ENCODE measurements at regions not wholly inside any gene's neighbourhood (a gene's known extent, or its start where the extent isn't known, plus 50 kb on each side); places are given as distances from the start of the nearest gene placed in this dataset.

DNA sequence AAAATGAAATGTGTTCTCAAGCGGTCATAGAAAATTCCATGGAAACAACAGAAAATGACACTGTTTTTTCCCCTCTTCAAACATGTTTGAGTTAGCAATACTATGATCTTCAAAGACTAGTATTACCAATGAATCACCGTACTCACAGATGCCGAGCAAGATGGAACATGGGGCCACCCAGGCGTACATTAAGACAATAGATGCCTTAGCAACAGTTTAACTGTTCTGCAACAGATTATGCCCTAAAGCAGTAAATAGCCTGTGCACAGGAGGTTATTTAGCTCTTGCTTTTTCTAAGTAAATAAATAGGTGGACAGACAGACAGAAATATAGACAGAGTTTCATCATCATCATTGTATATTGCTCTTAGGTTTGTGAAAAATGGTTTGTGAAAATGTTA is 284.0 kb upstream of the DEFB112 start:
- no peak overlapping the region for H3K4me3 ChIP-seq (ENCODE audit: low read depth, low read length)
- TF ChIP-seq, protein P1, sequence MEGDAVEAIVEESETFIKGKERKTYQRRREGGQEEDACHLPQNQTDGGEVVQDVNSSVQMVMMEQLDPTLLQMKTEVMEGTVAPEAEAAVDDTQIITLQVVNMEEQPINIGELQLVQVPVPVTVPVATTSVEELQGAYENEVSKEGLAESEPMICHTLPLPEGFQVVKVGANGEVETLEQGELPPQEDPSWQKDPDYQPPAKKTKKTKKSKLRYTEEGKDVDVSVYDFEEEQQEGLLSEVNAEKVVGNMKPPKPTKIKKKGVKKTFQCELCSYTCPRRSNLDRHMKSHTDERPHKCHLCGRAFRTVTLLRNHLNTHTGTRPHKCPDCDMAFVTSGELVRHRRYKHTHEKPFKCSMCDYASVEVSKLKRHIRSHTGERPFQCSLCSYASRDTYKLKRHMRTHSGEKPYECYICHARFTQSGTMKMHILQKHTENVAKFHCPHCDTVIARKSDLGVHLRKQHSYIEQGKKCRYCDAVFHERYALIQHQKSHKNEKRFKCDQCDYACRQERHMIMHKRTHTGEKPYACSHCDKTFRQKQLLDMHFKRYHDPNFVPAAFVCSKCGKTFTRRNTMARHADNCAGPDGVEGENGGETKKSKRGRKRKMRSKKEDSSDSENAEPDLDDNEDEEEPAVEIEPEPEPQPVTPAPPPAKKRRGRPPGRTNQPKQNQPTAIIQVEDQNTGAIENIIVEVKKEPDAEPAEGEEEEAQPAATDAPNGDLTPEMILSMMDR (IDR thresholded peaks at IDR 0.05; ENCODE audit: insufficient read depth, low read depth, low read length, missing control alignments), result no peak
- DNase-seq (ENCODE audit: low read depth), result no peak

DNA sequence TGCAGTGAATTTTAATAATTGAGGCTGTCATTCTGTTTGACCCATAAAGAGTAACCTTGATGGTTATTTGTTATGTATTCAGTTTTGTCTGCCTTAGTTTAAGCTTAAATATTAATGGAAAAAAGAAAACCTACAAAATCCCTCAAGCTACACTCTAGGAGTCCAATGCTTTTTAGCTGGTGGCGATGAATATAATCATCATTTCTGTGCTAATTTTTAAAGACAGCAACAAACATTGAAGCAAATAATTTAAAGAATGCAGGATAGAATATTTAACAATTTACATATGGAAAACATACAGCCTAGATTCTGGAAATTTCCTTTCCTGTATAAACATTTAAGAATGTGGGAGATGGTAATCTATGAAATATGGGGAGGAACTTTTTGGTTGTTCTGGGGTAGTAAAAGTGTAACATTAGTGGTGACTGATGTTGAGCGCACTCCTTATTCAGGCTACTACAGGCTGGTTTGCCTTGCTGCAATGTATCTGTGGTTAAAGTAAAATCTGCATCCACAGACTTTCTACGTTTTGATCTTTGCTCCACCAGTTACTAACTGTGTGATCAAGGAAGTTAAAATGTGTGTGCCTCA is 287.9 kb upstream of the DEFB112 start:
- TF ChIP-seq, protein P1 (IDR thresholded peaks at IDR 0.05; ENCODE audit: insufficient read depth, low read depth, low read length, missing control alignments), result no peak
- DNase-seq (ENCODE audit: low read depth), result no peak
- H3K4me3 ChIP-seq (ENCODE audit: low read depth, low read length), result no peak overlapping the region

DNA sequence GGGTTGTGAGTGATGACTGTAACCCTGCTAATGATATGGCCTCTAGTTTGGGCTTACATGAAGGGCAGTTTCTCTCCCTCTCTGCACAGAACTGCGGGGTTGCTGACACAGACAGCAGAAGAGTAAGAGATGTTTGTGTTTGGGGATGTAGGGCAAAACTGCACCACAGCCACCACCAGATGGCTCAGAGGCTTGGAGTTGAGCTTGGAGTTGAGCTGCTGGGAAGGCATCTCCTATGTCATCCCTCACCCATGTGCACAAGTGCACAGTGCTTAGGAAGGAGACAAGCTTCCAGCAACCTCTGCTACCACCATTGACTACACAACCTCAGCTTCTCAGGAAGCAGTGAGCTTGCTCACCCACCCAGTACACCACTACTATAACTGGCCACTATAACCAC is 303.9 kb upstream of the DEFB112 start:
- DNase-seq (ENCODE audit: low read depth), result no peak
- TF ChIP-seq, protein P1 (IDR thresholded peaks at IDR 0.05; ENCODE audit: insufficient read depth, low read depth, low read length, missing control alignments), result no peak
- H3K4me3 ChIP-seq (ENCODE audit: low read depth, low read length), result no peak overlapping the region

DNA sequence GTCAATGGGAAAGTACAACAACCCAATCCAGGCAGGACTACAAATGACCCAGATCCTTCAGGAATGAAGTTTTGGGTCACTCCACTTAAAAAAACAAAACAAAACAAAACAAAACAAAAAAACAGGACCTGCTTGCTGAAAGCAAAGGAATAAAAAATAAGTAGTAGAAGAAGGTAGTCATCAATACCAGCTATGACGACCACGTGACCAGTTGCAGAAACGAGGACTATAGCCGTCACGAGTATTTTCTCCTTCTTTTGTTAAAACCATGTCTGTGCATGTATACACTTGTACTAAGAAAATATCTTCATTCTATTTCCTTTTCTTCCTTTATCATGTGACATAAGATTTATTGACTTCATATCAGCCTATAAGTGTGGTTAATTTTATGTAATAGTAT is 308.4 kb upstream of the DEFB112 start:
- H3K4me3 ChIP-seq (ENCODE audit: low read depth, low read length), result no peak overlapping the region
- no peak for DNase-seq (ENCODE audit: low read depth)
- TF ChIP-seq, protein P1 (IDR thresholded peaks at IDR 0.05; ENCODE audit: insufficient read depth, low read depth, low read length, missing control alignments), result no peak

DNA sequence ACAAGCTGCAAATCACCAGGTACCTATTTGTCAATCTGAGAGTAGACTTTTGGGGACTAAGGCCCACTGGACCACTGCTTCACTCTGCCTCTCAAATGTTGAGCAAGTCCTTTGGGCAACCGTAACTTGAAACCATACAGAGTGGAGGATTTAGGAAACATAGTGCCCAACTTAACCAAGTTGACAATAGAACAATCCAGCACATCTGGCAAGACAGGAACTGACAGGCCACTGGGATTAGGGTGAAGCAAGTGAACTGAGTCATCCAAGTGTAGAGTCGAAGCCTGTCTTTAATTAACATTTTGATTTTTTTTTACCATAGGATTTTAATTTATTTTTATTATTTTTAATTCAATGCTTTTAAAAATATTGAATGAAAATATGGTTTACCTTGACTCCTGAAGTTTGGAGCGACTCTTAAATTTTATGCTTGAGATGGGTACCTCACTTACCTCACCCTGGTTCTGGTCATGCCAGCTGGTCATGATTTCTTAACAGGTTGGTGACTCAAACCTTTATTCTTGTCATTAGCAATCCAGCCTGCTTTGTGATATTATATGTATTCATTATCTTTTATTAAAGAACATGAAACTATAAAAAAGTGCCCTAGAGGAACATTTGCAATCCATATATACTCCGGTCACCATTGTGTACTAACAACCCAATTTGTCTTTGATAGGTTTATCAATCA is 312.1 kb upstream of the DEFB112 start:
- DNase-seq (ENCODE audit: low read depth), result no peak
- TF ChIP-seq, protein P1 (IDR thresholded peaks at IDR 0.05; ENCODE audit: insufficient read depth, low read depth, low read length, missing control alignments), result no peak
- H3K4me3 ChIP-seq (ENCODE audit: low read depth, low read length), result no peak overlapping the region

DNA sequence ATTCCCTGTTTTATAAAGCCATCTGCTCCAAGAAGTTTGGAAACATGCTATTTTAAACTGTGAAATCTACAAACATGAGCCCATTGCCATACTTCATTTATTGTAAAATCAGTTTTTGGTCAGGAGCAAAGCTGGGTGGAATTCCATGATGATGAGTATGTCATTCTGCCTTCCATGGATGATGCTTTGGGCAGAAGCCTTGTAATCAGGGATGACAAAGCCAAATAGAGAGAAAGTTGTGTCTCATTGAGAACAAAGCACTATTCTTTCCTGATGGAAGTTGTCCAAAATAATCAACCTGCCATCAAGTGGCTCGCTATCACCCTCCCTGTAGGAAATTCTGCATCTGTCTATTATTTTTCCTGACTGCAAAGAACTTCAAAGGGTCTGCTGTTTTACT is 313.0 kb upstream of the DEFB112 start:
- no peak for DNase-seq (ENCODE audit: low read depth)
- H3K4me3 ChIP-seq (ENCODE audit: low read depth, low read length), result no peak overlapping the region
- TF ChIP-seq, protein P1 (IDR thresholded peaks at IDR 0.05; ENCODE audit: insufficient read depth, low read depth, low read length, missing control alignments), result no peak

DNA sequence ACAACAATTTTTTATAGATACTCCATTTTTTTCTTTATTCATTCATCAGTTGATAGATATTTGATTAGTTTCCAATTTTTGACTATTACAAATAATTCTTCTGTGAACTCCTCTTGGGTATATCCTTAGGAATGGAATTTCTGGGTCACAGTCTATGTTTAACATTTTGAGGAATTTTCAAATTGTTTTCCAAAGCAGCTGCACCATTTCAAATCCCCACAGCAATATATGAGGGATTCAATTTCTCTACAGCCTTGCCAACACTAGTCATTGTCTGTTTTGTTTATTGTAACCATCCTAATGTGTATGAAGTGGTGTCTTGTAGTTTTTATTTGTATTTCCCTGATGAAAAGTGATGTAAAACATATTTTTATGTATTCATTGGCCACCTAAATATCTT is 320.3 kb upstream of the DEFB112 start:
- TF ChIP-seq, protein P1 (IDR thresholded peaks at IDR 0.05; ENCODE audit: insufficient read depth, low read depth, low read length, missing control alignments), result no peak
- no peak overlapping the region for H3K4me3 ChIP-seq (ENCODE audit: low read depth, low read length)
- DNase-seq (ENCODE audit: low read depth), result no peak

Data from GM12865 (cell line).